Left forelimb (tissue), 1 donor: ENCODE measurements at regions not wholly inside any gene's neighbourhood (a gene's known extent, or its start where the extent isn't known, plus 50 kb on each side); places are given as distances from the start of the nearest gene placed in this dataset.

ENCODE experiments used
- DNase-seq: peaks from one replicate; pipeline ENCODE4 v3.0.0-alpha.2; 2018; ENCODE audit warnings: low spot score

- no peak for DNase-seq
Measured at GRCh38 chr17:34874478-34874877, 86.8 kb downstream of the CCT6B start.

GRCh38 chr17:34872640-34873039 lies 88.6 kb downstream of the CCT6B start:
- no peak for DNase-seq

GRCh38 chr17:34869641-34870040 lies 91.6 kb downstream of the CCT6B start:
- no peak for DNase-seq

GRCh38 chr17:34865716-34866115 lies 95.5 kb downstream of the CCT6B start:
- no peak for DNase-seq

- DNase-seq = no peak
Measured at GRCh38 chr17:34862384-34862783, 98.9 kb downstream of the CCT6B start.

- DNase-seq = no peak
Measured at GRCh38 chr17:34861864-34862263, 99.4 kb downstream of the CCT6B start.

- DNase-seq = no peak
Measured at GRCh38 chr17:34859652-34860051, 101.6 kb downstream of the CCT6B start.

- no peak for DNase-seq
Measured at GRCh38 chr17:34858591-34859565, 102.4 kb downstream of the CCT6B start.

GRCh38 chr17:34853924-34854323 lies 107.3 kb downstream of the CCT6B start:
- DNase-seq = no peak

- DNase-seq = no peak
Measured at GRCh38 chr17:34852614-34853013, 108.6 kb downstream of the CCT6B start.

- no peak for DNase-seq
Measured at GRCh38 chr17:34851961-34852540, 109.2 kb downstream of the CCT6B start.

GRCh38 chr17:34850964-34851363 lies 110.3 kb downstream of the CCT6B start:
- DNase-seq = no peak

GRCh38 chr17:34850023-34850422 lies 111.2 kb downstream of the CCT6B start:
- no peak for DNase-seq

GRCh38 chr17:34847938-34848337 lies 113.3 kb downstream of the CCT6B start:
- no peak for DNase-seq

- no peak for DNase-seq
Measured at GRCh38 chr17:34845296-34845695, 116.0 kb downstream of the CCT6B start.

- no peak for DNase-seq
Measured at GRCh38 chr17:34843682-34844081, 117.6 kb downstream of the CCT6B start.

- no peak for DNase-seq
Measured at GRCh38 chr17:34842235-34842634, 119.0 kb downstream of the CCT6B start.

- DNase-seq = no peak
Measured at GRCh38 chr17:34841467-34841866, 119.8 kb downstream of the CCT6B start.

- DNase-seq = no peak
Measured at GRCh38 chr17:34840750-34841149, 120.5 kb downstream of the CCT6B start.

GRCh38 chr17:34837876-34838478 lies 123.3 kb downstream of the CCT6B start:
- no peak for DNase-seq

GRCh38 chr17:34832376-34832775 lies 128.9 kb downstream of the CCT6B start:
- DNase-seq = no peak

GRCh38 chr17:34827008-34827407 lies 134.3 kb downstream of the CCT6B start:
- no peak for DNase-seq

- DNase-seq = no peak
Measured at GRCh38 chr17:34826332-34826731, 134.9 kb downstream of the CCT6B start.
